GM21367 (cell line): ENCODE measurements at regions not wholly inside any gene's neighbourhood (a gene's known extent, or its start where the extent isn't known, plus 50 kb on each side); places are given as distances from the start of the nearest gene placed in this dataset.

ENCODE experiments used
- ATAC-seq: cut with Tn5 transposase; IDR thresholded peaks from one replicate; pipeline ENCODE4 v1.9.1; 2021; ENCODE audit not compliant: unreplicated experiment

DNA sequence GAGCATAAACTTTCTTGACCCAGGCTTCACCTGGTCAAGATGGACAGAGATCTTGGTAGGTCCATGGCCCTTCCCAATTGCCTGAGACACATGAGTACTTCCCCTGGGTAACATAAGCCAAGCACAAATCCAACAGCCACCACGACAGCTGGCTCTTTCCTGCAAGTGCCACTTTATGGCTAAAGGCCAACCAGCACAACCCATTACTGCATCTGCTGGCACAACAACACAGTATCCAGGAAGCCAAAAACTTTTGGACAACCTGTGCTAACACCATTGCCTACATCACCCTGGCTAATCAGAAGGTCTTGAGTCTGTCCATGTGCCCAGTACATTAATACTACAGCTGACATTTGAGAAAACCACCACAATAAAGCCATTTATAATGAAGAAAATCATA is 548.0 kb upstream of the SEMA3D start:
- no peak for ATAC-seq

DNA sequence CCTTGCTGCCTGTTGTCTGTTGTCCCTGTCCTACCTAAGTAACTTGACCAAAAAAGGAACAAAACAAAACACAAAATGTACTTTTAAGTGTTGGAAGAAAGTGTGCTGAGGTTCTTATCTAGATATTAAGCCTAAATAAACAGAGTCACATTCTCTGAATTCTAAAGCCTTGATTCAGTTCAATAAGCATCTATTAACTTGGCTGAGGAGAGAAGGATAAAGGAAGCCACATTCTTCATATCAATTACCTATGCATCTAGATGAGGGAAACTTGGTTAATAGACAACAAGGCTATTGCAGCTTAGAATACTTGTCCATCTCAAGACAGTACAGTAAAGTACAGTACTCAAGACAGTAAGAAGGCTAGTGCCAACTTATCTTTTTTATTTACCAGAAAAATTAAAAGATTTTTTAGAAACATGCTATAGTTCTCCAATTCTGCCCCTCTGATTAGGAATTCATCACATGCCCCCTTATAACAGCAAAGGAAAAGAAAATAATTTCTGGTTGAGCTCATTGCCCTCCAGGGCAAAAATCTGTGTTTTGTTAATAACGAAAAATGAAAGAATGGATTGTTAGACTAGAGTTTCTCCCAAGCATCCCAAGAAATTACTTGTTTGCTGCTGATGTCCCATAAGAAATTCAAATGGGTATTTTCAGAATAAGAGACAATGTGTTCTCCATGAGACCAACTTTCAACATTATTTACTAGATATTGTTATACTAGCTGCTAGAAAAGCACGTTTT is 546.5 kb upstream of the SEMA3D start:
- ATAC-seq = no peak

DNA sequence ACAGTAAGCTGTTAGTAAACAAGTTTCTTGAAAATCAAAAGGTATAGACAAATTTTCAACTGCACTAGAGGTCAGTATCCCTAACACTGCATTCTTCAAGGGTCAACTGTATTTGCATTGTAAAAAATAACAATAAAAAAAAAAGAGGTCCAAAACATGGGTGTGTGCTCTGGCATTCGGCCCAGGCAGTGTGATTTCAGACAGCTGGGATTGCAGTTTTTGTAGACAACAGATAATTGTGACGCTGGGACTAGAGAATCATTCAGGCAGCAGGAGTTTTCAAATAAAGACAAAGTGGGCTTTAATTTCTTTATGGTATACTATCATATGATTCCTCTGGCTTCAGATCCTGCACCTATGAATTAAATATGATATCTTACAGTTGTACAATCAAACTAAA is 543.2 kb upstream of the SEMA3D start:
- no peak for ATAC-seq

DNA sequence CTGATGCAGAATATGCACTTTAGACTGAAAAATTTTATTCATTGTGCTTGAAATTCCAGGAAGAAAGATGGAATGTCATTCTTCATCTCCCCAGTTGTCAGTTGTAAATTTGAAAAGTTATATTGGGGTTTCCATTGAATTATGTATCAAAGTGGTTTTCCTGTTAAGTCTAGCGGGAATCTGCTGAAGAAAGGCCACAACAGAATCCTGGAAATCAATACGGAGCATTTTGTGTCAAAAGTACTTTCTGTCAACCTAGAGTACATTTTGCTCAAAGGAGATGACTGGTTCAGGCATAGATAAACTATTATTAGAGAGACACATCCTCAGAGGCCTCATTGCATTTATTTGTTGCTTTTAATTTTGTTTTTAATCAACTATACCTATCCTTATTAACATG is 538.2 kb upstream of the SEMA3D start:
- no peak for ATAC-seq

DNA sequence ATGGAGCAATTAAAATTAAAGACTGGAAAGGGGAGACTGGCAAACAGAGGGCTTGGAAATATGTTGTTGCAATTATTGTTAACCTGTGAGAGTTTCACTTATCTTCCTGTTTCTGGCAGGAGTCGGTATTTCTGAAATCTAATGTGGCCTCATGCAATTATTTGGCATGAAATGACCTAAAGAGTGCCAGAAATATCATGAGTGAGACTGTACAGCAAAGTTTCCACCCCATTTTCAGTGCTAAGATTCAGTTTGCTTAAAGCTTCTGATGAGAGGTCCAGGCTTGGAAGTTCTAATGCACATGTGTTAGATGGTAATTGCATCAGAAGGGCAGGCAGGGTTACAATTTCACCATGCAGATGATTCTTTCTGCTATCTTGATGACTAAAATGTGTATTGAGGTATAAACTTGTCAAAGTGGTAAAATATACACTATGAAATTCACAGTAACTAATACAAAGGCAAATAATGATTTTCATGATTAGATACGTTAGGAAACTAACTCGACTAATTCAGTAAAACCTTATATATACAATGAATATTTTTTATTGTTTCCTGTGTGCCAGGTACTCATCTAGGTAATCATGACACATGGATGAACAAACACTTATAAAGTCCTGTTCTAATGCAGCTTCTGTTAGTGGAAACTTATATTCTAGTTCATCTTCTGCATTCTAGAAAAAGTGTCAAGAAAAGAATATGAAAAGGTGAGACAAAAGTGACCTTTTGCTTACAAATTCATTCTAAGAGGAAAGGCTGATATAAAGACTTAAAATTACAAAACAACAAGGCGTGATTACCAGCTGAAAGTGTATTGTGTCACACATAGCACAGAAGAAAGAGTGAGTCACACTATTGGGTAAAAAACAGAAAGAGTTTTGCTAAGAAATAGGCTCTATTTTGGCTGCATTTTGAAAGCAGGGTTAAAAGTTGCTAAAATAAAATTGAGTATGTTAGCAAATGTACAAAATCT is 533.4 kb upstream of the SEMA3D start:
- ATAC-seq = no peak

DNA sequence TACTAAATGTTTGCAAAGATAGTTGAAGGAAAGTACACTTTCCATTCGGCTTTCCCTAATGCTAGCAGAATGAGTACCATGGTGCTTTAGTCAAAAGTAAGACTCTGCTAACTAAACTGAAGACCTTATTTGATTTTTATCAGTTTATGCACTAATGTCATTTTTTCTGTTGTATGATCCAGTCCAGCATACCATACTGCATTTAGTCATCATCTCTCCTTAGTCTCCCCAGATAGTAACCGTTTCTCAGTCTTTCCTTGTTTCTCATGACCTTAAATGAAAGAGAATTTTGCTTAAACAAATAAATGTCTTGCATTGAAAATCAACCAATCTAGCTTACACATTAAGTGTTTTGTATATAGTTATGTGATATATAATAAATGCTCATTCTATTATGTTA is 529.5 kb upstream of the SEMA3D start:
- ATAC-seq = no peak

DNA sequence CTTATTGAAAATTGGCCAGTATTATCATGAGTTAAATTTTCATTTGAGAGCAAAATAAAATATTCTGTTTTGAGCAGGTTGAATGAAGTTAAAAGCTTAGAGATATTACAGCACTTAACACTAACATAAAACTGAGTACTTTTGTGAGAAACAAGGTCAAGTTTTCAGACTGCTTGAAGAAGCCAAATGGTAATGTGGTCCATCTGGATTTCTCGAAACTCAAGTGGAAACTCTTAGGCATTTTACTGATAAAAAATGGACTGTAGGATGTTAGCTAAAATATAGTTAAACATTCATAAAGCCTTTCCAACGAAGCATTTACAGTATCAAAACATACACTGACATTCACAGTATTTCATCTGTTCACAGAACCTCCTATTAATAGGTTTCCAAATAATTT is 528.1 kb upstream of the SEMA3D start:
- ATAC-seq = no peak

DNA sequence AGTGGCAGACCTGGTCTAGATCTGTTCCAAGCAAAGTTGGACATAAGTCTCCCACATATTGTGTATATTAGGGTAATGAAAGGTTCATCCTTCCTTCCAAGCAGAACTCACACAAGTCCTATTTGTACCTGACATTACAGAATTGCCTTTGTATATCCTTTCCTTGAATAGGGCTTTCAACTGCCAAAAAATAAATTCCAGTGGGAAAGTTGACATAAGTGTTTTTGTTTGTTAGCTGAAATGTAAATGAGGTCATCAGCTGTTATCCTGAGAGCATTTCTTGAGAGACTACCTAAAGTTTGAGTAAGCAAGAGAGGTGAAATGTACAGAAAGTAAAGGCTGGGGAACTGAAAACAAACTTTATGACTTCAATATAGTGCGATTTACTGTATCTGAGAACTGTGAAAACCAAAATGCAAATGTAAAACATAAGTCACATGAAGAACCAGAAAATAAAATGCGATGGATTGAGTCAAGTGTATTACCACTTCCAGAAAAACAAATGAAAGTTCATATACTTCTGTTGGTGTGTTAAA is 527.3 kb upstream of the SEMA3D start:
- ATAC-seq = peak; percentile 84

DNA sequence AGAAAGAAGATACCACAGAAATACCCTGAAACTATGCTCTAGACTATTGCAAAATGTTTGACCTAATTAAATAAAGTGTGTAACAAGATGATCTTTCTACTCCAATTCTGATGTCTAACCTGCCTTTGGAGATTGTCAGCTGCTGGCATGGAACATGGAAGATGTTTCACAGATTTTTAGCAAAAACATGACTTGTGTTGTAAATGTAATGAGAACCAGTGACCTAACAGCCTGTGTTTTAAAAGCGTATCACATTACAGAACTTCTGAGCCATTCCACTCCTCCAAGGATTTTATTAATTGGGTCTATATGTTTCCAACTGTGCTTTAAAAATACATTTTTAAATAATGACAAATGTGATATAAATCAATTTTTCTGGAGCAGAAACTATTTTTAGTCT is 526.3 kb upstream of the SEMA3D start:
- no peak for ATAC-seq

DNA sequence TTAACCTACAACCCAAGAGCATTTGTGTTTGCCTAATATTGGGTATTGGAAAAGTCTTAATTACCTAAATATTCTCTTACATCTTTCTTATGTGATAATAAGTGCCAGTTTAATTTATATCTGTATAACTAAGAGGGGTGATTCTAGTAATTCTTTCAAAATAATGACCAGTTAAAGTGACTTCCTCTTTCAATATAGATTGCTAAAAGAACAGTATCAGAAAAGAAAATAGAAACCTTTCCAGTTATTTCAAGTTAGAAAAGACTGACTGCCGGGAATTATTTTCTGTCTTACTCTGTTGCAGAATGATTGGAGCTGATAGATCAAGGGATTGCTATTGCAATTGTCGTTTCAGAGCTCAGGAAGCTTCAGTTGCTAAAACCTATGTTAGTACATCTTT is 525.0 kb upstream of the SEMA3D start:
- ATAC-seq = no peak

DNA sequence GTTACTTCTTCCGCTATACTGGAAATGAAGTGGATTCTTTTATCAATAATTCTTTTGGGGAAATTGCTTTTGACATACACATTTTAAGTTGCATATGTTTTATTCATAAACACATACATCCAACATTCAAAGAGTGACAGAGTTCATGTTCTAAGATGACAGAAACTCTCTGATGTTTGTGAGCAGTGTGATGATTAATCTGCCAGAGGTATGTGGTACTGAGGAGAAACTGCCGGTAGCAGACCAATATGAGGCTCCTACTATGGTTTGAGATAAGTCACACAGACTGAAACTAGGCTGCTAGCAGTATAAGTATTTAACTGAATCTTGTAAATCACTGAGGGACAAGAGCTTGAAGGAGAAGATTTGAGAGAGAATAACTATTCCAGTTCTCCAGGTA is 524.1 kb upstream of the SEMA3D start:
- no peak for ATAC-seq

DNA sequence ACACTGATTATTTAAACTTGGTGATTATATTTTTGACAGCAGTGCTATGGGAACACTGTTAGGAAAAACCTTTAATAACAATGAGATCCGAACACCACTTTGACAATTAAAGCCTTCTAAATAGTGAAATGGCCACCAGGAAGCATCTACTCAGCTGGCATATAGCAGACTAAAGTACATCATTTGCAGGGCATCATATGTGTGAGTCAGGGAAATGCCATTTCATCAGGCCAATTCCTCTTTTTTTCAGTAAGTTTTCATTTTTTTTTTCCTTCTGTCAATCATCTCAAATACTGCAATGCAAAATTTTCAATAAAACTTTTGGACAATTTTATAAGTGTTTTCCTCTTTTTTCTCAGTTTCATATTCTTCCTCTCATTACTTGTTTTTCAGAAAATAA is 521.4 kb upstream of the SEMA3D start:
- no peak for ATAC-seq

DNA sequence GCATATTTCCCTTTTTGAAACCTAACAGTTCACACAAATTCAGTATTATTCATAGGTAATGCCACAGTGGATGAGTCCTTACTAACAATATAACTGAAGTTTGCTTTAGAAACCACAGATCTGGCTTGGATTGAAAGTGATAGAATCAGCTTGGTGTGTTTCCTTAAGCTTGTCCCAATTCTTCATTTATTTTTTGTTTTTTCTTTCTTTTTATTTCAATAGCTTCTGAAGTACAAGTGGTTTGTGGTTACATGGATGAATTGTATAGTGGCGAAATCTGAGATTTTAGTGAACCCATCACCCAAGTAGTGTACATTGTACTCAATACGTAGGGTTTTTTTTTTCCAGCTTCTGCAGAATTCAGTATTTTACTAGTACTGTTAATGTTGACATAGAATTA is 518.2 kb upstream of the SEMA3D start:
- no peak for ATAC-seq

DNA sequence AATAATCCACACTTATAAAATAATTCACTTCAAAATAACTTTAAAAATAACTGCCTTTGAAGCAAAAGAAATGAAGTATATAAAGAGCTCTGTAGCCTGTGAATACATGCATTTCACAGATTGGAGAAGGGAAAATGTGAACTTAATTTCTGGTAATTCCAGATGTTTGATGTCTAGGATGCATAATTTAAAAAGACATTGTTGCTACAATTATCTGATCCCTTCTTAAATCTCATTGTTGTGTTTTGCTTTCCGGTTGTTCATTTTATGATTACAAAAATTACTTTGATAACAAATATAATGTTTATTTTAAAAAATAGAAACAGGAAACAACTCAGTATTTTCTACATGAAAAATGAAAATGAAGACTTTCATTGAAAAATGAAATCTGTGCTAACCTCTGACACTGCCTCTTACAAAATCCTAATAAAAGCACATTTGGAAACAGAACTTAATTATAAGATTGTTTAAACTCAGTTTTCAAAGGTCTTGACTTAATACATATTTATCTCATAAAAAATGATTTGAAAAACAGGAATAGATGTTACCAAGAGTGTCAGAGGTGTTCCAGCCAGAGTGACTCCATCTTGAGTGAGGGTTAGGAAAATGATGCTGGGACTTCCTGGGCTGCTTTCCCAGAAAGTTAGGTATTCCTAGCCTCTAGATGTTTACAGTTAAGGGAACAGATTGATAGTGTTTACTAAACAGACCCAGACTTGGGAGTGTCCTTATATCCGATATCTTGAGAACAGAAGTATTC is 516.6 kb upstream of the SEMA3D start:
- no peak for ATAC-seq

DNA sequence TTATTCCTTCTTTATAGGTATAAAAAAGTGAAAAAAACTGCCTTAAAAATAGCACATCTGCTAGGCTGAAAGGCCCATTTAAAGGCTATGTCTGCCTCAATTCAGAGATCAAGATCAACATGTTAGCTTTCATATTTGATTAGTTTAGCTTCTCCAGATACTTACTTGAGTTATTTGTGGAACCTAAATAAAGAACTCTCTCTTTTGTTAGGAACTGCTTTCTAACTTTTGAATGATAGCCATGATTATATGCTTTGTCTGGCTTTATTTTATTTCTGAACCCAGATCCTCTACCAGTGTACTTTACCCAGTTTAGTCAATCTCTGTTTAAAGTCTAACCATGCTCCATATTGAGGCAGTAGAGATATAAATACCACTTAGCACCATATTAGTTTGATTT is 515.5 kb upstream of the SEMA3D start:
- ATAC-seq = no peak

DNA sequence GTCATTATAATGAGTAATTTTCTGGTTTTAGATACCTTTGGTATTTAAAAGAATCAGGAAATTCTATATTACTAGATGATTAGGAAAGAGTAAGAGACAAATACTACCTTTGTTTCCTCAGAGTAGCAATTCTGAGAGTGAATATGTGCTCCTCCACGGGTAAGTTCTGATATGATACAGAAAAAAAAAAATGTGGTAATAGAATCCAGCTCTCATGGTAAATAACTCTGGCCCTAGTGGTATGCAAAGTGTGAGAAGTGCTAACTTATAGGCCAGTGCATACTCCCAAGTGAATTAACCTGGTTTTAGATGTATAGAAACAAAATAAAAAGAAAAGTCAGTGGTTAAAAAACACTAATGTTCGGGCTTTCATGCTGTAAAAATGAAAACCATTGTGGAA is 512.6 kb upstream of the SEMA3D start:
- ATAC-seq = no peak

DNA sequence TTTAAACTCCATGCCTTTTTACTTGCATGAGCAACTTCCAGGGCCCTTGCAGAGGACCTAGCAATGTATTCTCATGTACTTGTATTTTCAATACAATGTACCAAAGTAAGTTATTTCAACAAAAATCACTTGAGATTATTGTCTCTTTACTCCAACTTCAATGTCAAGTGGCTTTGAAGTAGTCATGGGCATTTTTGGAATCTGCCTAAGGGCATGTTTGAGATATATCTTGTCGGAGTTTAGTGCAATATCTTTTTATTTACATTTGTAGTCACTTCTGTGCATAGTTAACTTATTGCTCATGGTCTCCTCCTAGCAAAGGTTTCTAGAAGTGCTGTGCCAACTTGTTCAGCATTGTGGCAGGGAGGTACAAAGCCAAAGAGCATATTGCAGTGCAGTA is 508.7 kb upstream of the SEMA3D start:
- ATAC-seq = no peak

DNA sequence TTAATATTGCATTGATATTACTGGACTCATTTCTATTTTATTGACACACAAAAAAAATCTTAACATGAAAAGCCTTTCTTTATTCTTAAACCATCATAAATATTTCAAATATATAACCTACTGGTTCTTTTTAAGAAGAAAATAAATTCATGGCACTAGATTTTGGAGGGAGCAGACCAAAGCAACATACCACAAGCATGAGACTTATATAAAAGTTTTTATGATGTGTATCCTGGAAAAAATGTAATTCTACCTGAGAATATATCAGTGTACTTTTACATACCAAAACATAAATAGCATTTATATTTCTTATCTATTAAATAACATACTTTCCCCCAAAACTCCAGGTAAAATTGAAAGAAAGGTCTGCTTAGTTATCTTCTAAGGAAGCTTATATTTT is 508.2 kb upstream of the SEMA3D start:
- ATAC-seq = no peak

DNA sequence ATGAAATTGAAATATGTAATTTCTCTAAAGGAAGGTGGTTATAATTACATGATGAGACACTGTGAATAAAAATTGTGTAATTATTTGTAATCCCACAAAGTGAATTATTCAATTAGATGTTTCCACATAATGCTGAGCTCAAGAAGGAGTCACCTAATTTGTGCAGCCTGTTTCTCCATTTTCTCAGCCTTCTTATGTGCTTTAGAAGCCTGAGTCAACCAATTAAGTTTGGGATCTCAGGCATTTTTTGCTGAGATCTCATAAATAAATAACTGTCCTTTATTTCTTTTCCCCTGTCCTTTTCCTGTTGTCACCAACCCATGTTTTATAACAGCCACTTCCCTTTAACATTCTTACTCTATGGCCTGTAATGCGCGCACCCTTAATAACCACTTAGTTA is 506.5 kb upstream of the SEMA3D start:
- ATAC-seq = no peak

DNA sequence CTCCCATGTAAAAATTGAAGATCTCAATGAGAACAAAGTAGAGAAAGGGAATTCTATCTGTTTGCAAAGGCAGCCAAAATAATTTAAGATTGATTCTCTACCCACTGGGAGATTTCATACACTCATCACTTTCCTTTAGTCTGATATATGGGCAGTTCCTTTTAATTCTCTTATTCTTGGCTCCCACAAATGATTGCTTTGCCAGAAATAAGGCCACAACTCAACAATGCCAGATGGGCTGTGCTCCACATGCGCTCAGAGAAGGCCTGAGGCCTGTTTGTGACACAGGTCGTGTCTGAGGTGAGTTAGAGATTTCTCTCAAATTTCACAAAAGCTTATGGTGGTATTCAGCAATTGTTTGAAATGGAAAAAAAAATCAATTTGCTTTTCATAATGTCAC is 501.9 kb upstream of the SEMA3D start:
- ATAC-seq = no peak

DNA sequence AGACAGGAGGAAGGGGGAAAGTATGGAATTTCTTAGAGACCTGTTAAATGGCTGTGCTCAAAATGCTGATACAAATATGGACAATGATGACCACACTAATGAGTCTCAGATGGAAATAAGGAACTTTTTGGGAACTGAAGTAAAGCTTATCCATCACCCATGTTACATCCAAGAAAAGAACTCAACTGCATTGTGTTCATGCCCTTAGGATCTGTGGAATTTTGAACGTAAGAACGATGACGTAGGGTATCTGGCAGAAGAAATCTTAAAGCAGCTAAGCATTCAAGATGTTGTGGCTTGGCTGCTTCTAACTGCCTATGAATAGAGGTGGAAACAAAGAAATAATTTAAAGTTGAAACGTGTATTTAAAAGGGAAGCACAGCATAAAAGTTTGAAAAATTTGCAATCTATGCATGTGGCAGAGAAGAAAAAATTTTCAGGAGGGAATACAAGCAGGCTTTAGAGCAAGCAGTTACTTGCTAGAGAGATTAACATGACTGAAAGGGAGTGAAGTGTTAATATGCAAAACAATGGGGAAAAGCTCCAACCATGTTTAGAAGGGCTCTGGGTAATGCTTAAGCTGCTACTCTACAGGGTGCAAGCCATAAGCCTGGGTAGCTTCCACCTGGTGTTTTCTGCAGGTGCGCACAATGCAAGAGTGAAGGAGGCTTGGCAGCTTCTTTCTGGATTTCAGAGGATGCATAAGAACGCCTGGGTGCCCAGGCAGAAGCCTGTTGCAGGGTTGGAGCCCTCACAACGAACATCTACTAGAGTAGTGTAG is 499.7 kb upstream of the SEMA3D start:
- no peak for ATAC-seq
